ENCODE measurements at regions not wholly inside any gene's neighbourhood (a gene's known extent, or its start where the extent isn't known, plus 50 kb on each side); places are given as distances from the start of the nearest gene placed in this dataset.

DNA sequence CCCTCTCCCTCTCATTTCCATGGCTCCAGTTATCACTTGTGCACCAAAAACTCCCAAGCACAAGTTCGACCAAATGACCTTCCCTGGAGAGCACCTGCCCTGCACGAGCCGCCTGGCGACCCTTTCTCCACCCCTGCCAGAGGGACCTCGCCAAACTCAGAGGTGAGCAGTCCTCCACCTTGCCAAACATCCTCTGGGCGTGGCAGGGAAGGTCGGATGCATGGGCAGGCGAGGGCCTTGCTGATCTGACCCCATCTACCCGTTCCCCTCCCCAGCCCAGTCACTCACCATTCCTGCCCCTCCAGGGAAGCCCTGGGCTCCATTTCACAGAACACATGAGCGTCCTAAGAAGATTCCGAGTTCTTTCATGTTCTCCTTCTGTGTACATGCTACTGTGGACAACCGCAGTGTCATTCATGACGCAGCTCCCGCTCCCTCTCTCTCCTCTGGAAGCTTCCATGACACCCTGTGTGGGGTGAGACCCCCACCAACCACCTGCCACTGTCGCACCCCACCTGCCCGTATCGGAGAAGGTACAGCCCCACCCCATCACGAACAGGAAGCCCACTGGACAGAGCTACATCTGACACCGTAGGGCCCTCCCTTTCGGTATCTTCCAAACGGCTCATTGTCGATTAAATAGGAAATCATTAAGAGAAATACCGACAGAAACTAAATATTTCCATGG, 104.3 kb downstream of the DACT2 start:
- TF ChIP-seq FOXA1 (IDR thresholded peaks at IDR 0.05) (no peak), HDGF (IDR thresholded peaks at IDR 0.05; ENCODE audit: borderline replicate concordance) (no peak), SUZ12 (IDR thresholded peaks at IDR 0.05) (no peak), ELF4 (IDR thresholded peaks at IDR 0.05) (no peak), BHLHE40 (IDR thresholded peaks at IDR 0.05; ENCODE audit: borderline replicate concordance) (no peak), FOXM1 (IDR thresholded peaks at IDR 0.05; ENCODE audit: borderline replicate concordance) (no peak), SP1 (IDR thresholded peaks at IDR 0.05) (no peak)
